ENCODE measurements at regions not wholly inside any gene's neighbourhood (a gene's known extent, or its start where the extent isn't known, plus 50 kb on each side); places are given as distances from the start of the nearest gene placed in this dataset.

DNA sequence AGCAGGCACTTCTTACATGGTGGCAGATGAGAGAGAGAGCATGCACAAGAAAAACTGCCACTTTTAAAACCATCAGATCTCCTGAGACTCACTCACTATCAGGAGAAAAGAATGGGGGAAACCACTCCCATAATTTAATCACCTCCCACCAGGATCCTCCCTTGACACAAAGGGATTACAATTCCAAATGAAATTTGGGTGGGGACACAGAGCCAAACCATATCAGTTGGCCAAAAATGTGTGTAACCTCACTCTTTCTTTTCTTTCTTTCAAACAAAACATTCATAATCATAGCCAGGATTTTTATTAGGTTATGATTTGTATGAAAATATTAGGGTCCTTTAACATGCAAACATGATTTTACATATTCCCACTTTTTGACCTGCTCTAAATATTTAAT lies 222.1 kb downstream of the PCDH18 start:
- DNase-seq, result no peak

DNA sequence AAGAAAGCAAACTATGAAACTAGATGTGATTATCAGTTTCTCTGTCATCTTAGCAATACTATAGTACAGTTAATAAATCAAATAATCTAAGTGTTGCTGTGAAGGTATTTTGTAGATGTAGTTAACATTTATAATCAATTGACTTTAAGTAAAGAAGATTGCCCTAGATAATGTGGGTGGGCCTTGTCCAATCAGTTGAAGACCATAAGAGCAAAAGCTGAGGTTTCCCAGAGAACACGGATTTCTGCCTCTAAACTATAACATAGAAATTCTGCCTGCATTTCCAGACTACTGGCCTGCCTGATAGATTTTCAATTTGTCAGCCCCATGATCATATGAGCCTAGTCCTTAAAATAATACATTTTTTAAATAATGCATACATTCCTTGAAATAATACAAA lies 222.9 kb downstream of the PCDH18 start:
- no peak for DNase-seq

DNA sequence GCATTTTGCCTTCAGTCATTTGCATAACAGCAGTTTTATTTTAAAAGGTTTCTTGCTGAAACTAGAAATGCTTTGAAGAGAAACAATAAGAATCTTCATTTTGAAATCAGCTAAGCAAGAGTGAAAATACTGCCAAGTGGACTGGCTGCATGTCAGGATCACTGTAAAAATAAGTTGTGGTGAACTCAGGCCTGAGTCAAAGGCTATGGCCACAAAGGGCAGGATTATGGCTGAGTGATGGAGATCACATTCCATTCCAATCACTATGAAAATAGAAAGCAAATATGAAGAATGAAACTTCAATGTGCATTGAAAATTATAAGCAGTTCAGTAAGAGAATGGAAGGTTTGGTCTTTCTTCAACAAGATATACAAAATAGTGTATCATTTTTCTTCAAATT lies 224.5 kb downstream of the PCDH18 start:
- no peak for DNase-seq

DNA sequence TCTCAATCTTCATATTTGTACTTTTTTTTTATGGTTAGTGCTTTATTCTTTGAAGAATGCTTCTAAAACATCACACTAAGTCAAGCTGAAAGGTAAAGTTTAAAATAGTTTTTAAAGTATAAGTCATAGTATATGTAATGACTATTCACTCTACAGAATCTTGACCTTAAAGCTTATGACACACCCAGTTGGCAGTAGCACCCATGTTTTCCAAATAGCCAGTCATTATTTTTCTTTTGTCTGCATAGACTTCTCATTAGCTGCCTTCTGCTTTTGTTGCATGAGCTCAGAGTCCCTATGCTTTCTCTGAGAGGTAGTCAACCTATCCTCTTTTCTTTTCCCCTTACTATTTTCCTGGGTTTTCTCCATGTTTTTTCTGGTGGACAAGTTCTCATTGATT lies 231.5 kb downstream of the PCDH18 start:
- DNase-seq, result no peak

DNA sequence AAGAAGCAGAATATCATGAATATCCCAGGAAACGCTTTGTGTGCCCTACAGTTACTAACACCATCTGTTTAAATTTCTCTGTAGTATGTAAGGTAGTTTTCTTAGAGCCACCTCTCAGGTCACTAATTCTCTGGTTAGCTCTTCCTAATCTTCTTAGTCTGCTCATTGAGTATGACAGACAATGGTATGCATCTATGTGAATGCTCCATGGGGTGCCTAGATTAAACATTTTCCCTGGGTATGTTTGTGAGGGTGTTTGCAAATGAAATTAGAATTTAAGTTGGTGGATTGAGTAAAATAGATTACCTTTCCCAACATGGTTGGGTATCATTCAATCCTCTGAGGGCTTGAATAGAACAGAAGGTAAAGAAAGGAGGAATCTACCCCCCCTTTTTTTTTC lies 233.0 kb downstream of the PCDH18 start:
- DNase-seq, result no peak

DNA sequence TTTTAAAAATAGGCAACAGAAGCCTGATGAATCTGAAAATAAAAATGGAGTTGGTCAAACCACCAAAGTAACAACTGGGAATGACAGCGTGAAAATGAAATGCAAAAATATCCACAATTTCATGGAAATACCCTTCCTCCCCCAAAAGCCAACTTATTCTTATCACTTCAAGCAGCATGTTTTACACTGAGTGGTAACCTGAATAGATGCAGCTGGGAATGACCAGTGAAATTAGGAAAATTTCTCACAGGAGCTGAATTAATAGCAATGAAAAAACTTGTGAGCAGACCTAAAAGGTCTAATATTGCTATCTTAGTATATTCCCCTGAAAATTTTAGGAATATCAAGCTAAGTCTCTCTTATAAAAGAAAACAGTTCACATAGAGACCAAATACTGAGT lies 239.0 kb downstream of the PCDH18 start:
- no peak for DNase-seq

DNA sequence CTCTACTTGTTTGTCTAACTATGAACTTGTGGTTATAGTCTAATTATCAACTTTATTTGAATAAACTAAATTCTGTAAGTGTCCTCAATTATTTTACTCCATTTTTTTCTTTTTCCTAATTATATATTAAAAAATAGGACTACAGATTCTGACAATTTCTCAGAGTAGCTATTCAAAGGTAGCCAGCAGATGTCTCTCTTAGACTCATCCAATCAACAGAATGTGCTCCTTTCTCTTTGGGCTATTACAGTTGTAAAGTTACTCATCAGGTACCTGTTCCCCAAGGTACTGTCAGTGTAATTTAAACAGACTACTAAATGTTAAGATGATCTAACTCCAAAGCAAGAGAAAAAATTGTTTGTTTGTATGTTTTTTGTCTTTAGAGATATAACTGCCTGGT lies 248.6 kb downstream of the PCDH18 start:
- no peak for DNase-seq

DNA sequence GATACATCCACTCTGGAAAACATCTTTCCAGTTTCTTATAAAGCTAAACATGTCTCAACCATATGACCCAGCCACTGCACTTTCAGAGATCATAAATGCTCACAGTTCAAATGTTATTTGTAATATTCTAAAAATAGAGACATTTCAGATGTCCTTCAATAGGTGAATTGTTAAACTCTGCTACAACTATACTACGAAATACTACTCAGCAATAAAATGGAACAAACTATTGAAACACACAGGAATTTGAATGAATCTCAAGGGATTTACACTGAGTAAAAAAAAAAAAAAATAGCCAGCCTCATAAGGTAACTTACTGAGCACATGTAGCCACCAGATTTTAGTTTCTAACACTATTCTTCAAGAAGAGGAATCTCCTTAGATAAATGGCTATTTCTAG lies 253.9 kb downstream of the PCDH18 start:
- DNase-seq, result no peak

DNA sequence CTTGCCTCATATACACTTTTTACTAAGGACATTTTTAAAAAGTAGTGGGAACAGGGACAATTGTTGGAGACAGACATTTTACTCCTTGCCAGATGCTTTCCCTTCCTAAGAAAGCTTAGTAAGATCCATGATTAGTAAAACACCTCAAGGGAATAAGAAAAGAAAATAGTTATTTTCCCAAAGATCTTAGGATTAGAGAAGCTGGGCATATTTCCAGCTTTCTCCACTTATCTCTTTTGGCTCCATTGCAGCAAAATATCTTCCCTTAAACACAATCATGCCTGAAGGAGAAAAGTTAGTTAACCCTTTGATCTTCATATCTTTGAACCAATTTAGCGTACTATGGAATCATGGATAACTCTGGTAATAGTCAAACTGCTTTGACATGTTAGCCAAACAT lies 257.9 kb downstream of the PCDH18 start:
- DNase-seq, result no peak

DNA sequence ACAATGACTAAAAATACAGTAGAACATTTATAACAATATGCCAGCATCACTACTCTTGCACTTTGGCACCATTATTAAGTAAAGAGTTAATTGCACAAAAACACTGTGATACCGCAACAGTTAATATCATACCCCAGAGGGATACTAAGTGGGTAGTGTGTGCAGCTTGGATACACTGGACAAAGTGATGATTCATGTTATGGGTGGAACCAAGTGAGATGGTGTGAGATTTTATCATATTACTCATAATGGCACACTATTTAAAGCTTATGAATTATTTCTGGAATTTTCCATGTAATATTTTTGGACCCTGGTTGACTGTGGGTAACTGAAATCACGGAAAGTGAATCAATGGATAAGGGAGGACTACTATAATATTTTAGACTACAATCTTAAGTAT lies 265.3 kb downstream of the PCDH18 start:
- DNase-seq, result no peak

DNA sequence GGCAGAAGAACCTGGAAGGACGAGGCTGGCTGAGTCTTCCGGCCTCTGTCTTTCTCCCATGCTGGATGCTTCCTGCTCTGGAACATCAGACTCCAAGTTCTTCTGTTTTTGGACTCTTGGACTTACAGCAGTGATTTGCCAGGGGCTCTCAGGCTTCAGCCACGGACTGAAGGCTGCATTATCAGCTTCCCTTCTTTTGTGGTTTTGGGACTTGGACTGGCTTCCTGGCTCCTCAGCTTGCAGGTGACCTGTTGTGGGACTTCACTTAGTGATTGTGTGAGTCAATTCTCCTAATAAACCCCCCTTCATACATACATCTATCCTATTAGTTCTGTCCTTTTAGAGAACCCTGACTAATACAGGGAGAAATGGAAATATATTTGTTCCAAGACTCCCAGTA lies 265.8 kb downstream of the PCDH18 start:
- no peak for DNase-seq

DNA sequence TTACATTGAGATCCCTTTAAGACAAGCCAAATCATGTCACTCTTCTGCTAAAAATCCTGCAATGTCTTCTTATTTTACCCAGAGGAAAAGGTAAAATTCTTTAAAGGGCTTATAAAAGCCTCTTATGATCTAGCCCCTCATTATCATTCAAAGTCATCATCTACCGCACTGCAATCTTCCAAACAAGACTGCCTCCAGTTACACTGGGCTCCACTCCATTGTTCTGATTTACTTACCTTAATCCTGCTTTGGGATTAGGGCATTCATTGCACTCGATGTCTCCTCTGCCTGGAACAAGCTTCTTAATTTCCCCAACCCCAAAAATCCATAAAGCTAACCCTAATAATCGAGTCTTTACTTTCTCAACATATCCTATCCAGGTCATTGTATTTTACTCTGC lies 269.1 kb downstream of the PCDH18 start:
- no peak for DNase-seq

DNA sequence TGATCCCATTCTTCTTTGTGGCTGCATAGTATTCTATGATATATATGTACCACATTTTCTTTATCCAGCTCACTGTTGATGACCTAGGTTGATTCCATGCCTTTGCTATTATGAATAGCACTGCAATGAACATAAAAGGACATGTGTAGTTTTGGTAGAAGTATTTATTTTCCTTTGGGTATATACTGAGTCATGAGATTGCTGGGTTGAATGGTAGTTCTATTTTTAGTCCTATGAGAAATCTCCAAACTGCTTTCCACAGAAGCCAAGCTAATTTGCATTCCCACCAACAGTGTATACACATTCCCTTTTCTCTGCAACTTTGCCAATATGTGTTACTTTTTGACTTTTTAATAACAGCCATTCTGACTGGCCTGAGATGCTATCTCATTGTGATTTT lies 278.3 kb downstream of the PCDH18 start:
- no peak for DNase-seq

DNA sequence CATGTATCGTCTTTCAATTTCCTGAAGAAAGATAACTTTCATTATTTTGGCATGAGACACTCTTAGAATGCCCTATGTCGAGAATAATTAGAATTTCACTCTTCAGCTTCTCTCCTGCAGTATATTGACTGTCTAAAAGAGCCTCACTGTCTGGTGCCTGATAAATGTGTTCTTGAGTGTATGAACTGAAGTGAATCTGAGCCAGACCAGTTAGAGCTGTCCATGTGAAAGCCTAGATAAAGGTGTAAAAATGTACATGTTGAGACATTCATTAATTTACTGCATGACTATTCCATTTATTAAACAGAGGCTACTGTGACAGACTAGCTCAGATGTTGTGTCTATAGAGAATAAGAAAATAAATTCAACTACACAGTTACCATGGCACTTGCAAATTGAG lies 283.2 kb downstream of the PCDH18 start:
- no peak for DNase-seq

DNA sequence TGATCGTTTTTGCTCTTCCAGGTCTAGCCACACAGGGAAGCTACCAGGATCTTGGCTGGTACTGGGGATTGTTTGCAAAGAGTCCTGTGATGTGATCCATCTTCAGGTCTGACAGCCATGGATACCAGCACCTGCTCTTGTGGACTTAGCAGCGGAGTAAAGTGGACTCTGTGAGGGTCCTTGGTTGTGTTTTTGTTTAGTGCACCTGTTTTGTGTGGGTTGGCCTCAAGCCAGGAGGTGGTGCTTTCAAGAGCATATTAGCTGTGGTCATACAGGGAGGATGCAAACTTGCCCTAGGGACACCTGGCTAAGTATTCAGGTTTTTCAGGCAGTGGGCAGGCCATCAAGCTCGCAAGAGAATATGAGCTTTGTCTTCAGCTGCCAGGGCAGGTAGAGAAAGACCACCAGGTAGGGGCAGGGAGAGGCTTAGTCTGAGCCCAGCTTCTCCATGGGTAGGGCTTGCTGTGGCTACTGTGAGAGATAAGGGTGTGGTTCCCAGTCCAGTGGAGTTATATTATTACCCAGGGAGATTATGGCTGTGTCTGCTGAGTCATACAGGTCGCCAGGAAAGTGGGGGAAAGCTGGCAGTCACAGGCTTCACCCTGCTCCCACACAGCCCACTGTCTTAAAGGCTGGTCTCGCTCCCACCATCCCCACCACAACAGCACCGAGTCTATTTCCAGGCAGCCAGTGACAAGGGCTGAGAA lies 293.7 kb downstream of the PCDH18 start:
- no peak for DNase-seq

DNA sequence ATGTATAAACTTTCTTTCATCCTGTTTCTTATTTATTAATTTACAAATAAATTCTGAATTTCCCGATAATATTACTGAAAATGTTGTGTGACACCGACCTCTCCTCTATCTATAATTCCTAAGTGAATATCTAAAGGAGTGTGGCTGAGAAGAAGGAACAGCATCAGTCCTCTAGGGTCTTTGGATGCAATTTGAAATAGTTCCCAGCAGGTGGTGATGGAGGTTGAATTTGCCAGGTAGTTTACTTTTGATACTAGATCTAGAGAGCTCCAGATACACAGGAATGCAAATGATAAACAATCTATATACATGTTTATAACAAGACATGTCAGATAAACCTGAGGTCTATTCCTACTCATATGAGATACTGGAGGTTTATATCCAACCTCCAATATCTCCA lies 305.4 kb downstream of the PCDH18 start:
- DNase-seq, result no peak

DNA sequence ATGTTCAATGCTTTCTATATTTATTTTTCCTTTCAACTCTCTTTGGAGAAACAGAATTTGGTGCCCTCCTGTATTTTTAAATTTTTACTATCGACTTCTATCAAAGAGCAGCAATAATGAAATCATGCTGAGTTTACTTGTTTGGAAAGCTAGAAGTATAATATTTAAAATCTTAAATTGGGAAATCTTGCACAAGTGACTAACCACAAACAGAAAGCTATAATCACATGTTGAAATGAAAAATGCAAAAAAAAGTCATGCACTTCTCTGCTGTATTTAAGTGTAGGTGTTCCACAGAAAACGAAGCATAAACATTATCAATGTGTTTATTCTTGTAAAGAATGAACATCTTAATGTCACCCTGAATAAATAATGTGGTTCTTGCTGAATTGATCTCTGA lies 306.1 kb downstream of the PCDH18 start:
- no peak for DNase-seq

DNA sequence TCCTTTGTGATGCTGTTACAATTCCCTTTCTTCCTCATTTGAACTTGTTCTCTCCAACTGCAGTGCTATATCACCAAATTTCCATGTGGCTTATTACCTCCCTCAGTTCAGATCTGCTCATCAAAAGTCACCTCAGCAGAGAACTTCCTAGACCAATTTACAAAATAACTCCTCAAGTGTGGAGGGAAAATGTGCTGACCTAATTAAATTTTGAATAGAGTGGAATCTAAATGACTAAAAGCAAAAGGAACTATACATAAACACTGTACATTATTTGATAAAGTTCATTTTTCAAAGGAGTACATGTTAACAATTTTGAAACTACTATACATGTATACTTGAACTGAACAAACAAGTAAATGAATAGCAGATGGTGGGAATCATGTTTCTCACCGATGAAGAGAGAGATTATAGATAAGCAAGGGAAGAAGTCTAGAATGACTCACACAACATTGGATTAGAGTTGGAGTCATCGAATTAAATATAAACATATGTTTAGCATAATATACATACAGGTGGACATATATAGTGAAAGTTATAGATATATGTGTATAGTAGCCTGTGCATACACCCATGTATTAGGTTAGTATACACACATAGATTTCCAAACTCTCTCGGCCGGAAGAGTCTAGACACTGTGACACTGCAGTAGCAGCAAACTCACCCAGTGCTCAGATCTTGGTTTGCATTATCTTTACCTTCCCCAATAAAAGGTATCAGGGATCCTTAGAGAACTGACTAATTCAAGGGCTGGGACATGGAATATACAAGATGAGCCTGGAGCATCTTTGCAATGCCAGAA lies 318.7 kb downstream of the PCDH18 start:
- no peak for DNase-seq

DNA sequence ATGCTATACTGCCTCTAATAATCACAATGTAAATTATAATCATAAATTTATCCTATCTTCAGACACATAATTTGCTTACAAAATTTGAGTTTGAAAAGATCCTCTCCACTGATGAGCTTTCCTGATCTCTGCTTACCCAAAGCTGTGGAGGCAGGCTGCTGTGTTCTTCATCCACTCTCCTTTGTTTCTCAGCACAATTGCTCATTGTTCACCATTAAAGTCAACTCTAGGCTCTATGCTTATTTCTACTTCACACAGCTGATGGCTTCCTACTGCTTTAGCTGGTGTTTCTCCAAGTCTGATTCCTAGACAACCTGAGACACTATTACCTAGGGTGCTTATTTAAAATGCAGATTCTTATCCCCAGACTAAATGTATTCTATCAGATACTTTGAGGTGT lies 319.7 kb downstream of the PCDH18 start:
- DNase-seq, result no peak

DNA sequence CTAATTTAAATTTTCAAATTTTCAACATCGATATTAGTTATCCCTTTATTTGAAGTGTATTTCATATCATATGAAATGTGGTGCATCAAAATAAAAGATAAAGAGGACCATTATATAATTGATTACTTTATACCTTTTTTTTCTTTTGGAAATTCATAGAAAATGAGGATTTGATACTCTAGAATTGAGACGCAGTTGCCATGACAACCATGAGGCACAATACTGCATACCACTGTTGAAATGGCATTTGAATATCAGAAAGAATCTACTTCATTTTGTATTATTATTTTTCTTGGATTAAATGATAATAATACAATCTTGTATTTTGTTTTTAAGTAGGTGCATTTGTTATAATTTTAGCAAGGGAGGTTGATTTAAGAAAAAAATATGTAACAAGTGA lies 323.1 kb downstream of the PCDH18 start:
- DNase-seq, result no peak

DNA sequence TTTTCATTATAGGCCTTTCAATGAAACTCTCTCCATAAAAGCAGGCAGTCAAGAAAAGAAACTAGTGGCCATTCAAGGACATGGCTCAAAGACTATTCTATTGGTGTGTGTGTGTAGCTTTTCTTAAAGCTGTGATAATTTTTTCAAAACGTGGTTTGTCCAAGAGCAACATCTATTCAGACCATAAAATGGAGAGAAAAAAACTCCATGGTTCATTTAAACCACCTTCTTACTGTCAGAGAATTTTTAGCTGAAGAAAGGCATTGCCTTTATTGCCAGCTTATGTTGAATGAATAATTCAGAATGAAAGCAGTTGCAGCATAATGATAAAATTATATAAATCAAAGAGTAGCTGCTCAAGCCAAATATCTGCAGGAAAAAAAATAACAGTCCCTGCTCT lies 325.5 kb downstream of the PCDH18 start:
- no peak for DNase-seq

DNA sequence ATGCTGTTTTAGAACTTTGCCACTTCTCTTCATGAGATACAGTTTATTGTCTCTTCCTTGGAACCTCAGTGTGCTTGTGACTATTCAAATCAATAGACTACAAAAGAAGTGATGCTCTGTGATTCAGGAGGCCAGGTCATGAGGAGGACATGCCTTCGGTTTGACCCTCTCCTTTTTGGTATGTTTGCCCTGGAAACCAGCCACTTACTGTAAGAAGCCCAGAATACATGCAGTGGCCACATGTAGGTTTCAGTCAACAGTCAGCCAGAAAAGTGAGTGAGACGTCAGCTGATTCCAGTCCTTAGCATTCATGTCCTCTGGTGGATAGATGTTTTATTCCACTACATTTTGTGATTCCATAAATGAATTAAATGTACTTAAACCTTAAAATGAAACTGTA lies 328.7 kb downstream of the PCDH18 start:
- no peak for DNase-seq

DNA sequence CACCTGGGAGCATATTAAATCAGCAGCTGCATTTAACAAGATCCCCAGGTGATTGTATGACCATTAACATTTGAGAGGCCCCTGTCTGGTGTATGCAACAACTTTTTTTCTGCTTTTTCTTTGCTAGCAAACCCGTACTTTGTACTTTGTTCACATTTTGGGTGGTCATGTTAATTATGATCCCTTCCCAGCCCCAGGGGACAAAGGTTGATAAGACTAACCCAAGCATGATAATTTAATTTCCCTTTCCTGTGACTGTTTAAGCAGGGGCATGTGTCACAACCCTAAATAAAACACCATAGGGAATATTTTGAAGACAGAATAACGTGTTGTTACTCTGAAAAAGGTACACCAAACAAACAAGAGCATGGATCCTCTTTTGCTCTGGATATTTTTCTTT lies 332.0 kb downstream of the PCDH18 start:
- no peak for DNase-seq

DNA sequence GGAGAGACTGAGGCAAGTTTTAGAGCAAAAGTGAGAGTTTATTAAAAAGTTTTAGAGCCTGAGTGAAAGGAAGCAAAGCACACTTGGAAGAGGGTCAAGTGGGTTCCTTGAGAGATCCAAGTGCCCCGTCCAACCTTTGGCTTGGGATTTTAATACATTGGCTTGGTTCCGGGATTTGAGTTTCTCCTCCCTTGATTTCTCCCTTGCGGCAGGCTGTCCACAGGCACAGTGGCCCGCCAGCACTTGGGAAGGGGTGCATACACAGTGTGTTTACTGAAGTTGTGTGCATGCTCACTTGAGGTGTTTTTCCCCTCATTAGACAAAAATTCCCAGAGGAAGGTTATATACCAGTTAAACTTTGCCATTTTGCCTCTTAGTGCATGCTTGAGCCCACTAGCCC lies 333.5 kb downstream of the PCDH18 start:
- no peak for DNase-seq

DNA sequence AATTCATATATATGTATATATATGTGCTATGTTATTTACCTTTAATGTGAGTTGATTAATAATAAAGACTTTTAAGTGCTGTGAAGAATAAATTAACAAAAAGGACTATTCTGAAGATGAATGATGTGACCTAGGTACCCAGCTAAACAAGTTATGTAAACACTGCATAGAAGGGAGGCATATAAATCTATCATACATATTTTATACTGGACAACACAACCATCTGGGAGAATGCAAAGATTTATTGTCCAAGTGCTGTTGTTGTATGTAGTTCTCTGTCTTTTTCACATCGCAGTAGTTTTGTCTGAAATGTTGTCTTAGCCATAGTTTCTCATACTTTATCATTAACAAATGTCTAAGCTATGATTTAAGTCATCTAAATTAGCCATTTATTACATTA lies 337.6 kb downstream of the PCDH18 start:
- no peak for DNase-seq
